Common myeloid progenitor, CD34-positive (primary cell): ENCODE measurements at regions not wholly inside any gene's neighbourhood (a gene's known extent, or its start where the extent isn't known, plus 50 kb on each side); places are given as distances from the start of the nearest gene placed in this dataset.
"Not testable (repeated sequence)": the region's sequence is repeated elsewhere in the genome, so short reads cannot be mapped to it uniquely, and the experiment has no call there.

Experiments used
- CTCF ChIA-PET: fragments of 350-600 bp; sonication (Branson Sonifier 250); formaldehyde crosslinking; loops from one replicate; lab custom pipeline; 2021; ENCODE audit warnings: antibody characterized with exemption; lab: Charles Lee
- POLR2A ChIA-PET: fragments of 350-600 bp; sonication (Branson Sonifier 250); formaldehyde crosslinking; loops from one replicate; lab custom pipeline; 2021; ENCODE audit warnings: antibody characterized with exemption; lab: Charles Lee
- DNase-seq, 3 donors: peaks; one replicate each; pipeline versions ENCODE4 v3.0.0 to v3.0.0-alpha.2; 2013
- H3K27ac ChIP-seq, 2 experiments: 1 replicate in 1 of 2; 2 replicates in 1 of 2; pipeline ENCODE4 v1.7.0; 2013; ENCODE audit warnings: inconsistent platforms in 2 of 2, low read length in 2 of 2, mild to moderate bottlenecking in 2 of 2, low read depth in 1 of 2, moderate library complexity in 1 of 2; ENCODE audit not compliant: severe bottlenecking in 2 of 2, insufficient read depth in 1 of 2, poor library complexity in 1 of 2
- H3K27me3 ChIP-seq, 5 experiments: replicated peaks in 2 of 5; 1 replicate in 3 of 5; 2 replicates in 2 of 5; pipeline versions ENCODE4 v1.6.1 to v1.7.0; 2013; ENCODE audit warnings: low read length in 4 of 5, mild to moderate bottlenecking in 2 of 5, moderate library complexity in 2 of 5, inconsistent platforms in 1 of 5; ENCODE audit not compliant: insufficient read depth in 5 of 5, control insufficient read depth in 4 of 5
- H3K36me3 ChIP-seq, 4 experiments: 1 replicate in 2 of 4; 2 replicates in 2 of 4; pipeline versions ENCODE4 v1.6.1 to v1.7.0; 2013; ENCODE audit warnings: low read length in 3 of 4, control low read depth in 1 of 4, mild to moderate bottlenecking in 1 of 4; ENCODE audit not compliant: control insufficient read depth in 4 of 4, insufficient read depth in 4 of 4
- H3K4me1 ChIP-seq, 4 experiments: 1 replicate in 3 of 4; 2 replicates in 1 of 4; pipeline versions ENCODE4 v1.6.1 to v1.7.1; 2013; ENCODE audit warnings: low read length in 3 of 4, mild to moderate bottlenecking in 3 of 4, control low read depth in 1 of 4, inconsistent platforms in 1 of 4, moderate library complexity in 1 of 4; ENCODE audit not compliant: control insufficient read depth in 4 of 4, insufficient read depth in 4 of 4; ENCODE audit errors: control extremely low read depth in 1 of 4
- H3K4me3 ChIP-seq, 7 experiments: 1 replicate in 4 of 7; 2 replicates in 3 of 7; pipeline versions ENCODE4 v1.5.1 to v1.7.0; 2013; ENCODE audit warnings: mild to moderate bottlenecking in 7 of 7, low read length in 6 of 7, moderate library complexity in 6 of 7, inconsistent platforms in 2 of 7, low read depth in 2 of 7, control low read depth in 1 of 7; ENCODE audit not compliant: insufficient read depth in 4 of 7, control insufficient read depth in 1 of 7; ENCODE audit errors: extremely low read depth in 1 of 7
- H3K9me3 ChIP-seq, 5 experiments: 1 replicate in 4 of 5; 2 replicates in 1 of 5; pipeline versions ENCODE4 v1.6.1 to v1.7.1; 2013; ENCODE audit warnings: low read length in 4 of 5, mild to moderate bottlenecking in 2 of 5, inconsistent platforms in 1 of 5, low read depth in 1 of 5, moderate library complexity in 1 of 5; ENCODE audit not compliant: control insufficient read depth in 4 of 5, insufficient read depth in 2 of 5; ENCODE audit errors: control extremely low read depth in 1 of 5
- WGBS: methylation state at CpG from one replicate; pipeline ENCODE4 v1.1.5; 2013; ENCODE audit not compliant: insufficient coverage; 5-methylcytosine and 5-hydroxymethylcytosine counted together

- H3K9me3 ChIP-seq, CTCF ChIA-PET, H3K27ac ChIP-seq, H3K36me3 ChIP-seq, H3K27me3 ChIP-seq, H3K4me3 ChIP-seq, H3K4me1 ChIP-seq, POLR2A ChIA-PET, DNase-seq: not testable (repeated sequence)
- no CpG with 5 or more reads among the region's 1 CpG for WGBS
Measured at GRCh38 chr6:51008693-51009092, 190.0 kb downstream of the TFAP2B start.

- CTCF ChIA-PET: no interaction called here
- POLR2A ChIA-PET: no interaction called here
- H3K4me1 ChIP-seq: no peaks in the 10 kb centered on the region
- H3K27me3 ChIP-seq: no peaks in the 10 kb centered on the region
- DNase-seq: no peak
- H3K36me3 ChIP-seq: no peaks in the 10 kb centered on the region
- no peak overlapping the region for H3K27ac ChIP-seq
- no peaks in the 10 kb centered on the region for H3K9me3 ChIP-seq
- no peak overlapping the region for H3K4me3 ChIP-seq
Measured at GRCh38 chr6:51013376-51013775, 194.7 kb downstream of the TFAP2B start.

GRCh38 chr6:51015394-51015793 lies 196.7 kb downstream of the TFAP2B start:
- Histone ChIP-seq H3K4me3 (no peak overlapping the region), H3K36me3 (no peaks in the 10 kb centered on the region), H3K4me1 (no peaks in the 10 kb centered on the region), H3K27me3 (no peaks in the 10 kb centered on the region), H3K9me3 (no peaks in the 10 kb centered on the region), H3K27ac (no peak overlapping the region)
- ChIA-PET POLR2A (interaction anchor here (0.5 kb wide), 1 partner anchor 119 kb away, joined by 3 read pairs; no protein-coding TSS in a partner anchor), CTCF (no interaction called here)
- no peak for DNase-seq
- 100% methylated on average over 5 of the region's 6 CpGs for WGBS

GRCh38 chr6:51016489-51016888 lies 197.8 kb downstream of the TFAP2B start:
- Histone ChIP-seq H3K9me3 (no peaks in the 10 kb centered on the region), H3K27ac (no peak overlapping the region), H3K36me3 (no peaks in the 10 kb centered on the region), H3K4me3 (no peak overlapping the region), H3K27me3 (no peaks in the 10 kb centered on the region), H3K4me1 (no peaks in the 10 kb centered on the region)
- no peak for DNase-seq
- no CpG with 5 or more reads among the region's 1 CpG for WGBS
- POLR2A ChIA-PET: no interaction called here
- CTCF ChIA-PET: interaction anchor here (2.0 kb wide), 1 partner anchor 10 kb away, joined by 4 read pairs; no protein-coding TSS in a partner anchor

GRCh38 chr6:51019806-51020205 lies 201.1 kb downstream of the TFAP2B start:
- H3K4me3 ChIP-seq: no peak overlapping the region
- H3K9me3 ChIP-seq: no peaks in the 10 kb centered on the region
- H3K27me3 ChIP-seq: no peaks in the 10 kb centered on the region
- no peak overlapping the region for H3K27ac ChIP-seq
- CTCF ChIA-PET: interaction anchor here (1.2 kb wide), 1 partner anchor 24 kb away, joined by 3 read pairs; no protein-coding TSS in a partner anchor
- H3K4me1 ChIP-seq: no peaks in the 10 kb centered on the region
- no peak for DNase-seq
- POLR2A ChIA-PET: no interaction called here
- 96% methylated on average over 5 of the region's 5 CpGs for WGBS
- H3K36me3 ChIP-seq: no peaks in the 10 kb centered on the region

- Histone ChIP-seq H3K9me3 (no peaks in the 10 kb centered on the region), H3K36me3 (no peaks in the 10 kb centered on the region), H3K27me3 (no peaks in the 10 kb centered on the region), H3K27ac (no peak overlapping the region), H3K4me3 (no peak overlapping the region), H3K4me1 (no peaks in the 10 kb centered on the region)
- POLR2A ChIA-PET: no interaction called here
- DNase-seq: no peak
- WGBS: 72% methylated on average over 3 of the region's 3 CpGs
- CTCF ChIA-PET: interaction anchor here (1.2 kb wide), 1 partner anchor 20 kb away, joined by 3 read pairs; no protein-coding TSS in a partner anchor
Measured at GRCh38 chr6:51021171-51021570, 202.5 kb downstream of the TFAP2B start.

GRCh38 chr6:51024126-51024525 lies 205.5 kb downstream of the TFAP2B start:
- ChIA-PET CTCF (no interaction called here), POLR2A (no interaction called here)
- H3K4me3 ChIP-seq: no peak overlapping the region
- WGBS: no CpG with 5 or more reads among the region's 3 CpGs
- no peak overlapping the region for H3K27ac ChIP-seq
- no peaks in the 10 kb centered on the region for H3K9me3 ChIP-seq
- peaks cover 0 to 2% (median 0%) of the 10 kb centered on the region in 5 experiments for H3K27me3 ChIP-seq
- no peak for DNase-seq
- H3K4me1 ChIP-seq: no peaks in the 10 kb centered on the region
- no peaks in the 10 kb centered on the region for H3K36me3 ChIP-seq
